HG03378 (cell line): ENCODE measurements at regions not wholly inside any gene's neighbourhood (a gene's known extent, or its start where the extent isn't known, plus 50 kb on each side); places are given as distances from the start of the nearest gene placed in this dataset.

Source experiments
- ATAC-seq: cut with Tn5 transposase; IDR thresholded peaks from one replicate; pipeline ENCODE4 v1.9.1; 2021; ENCODE audit warnings: mild to moderate bottlenecking, moderate library complexity; ENCODE audit not compliant: unreplicated experiment

GRCh38 chr21:38959692-38960061 lies 153.9 kb downstream of the ETS2 start:
- ATAC-seq, result no peak

- no peak for ATAC-seq
Measured at GRCh38 chr21:38958940-38959691, 153.4 kb downstream of the ETS2 start.

- no peak for ATAC-seq
Measured at GRCh38 chr21:38958323-38958705, 152.6 kb downstream of the ETS2 start.

- no peak for ATAC-seq
Measured at GRCh38 chr21:38957575-38958322, 152.0 kb downstream of the ETS2 start.

GRCh38 chr21:38956856-38957571 lies 151.3 kb downstream of the ETS2 start:
- no peak for ATAC-seq

GRCh38 chr21:38956521-38956855 lies 150.8 kb downstream of the ETS2 start:
- ATAC-seq, result no peak

- no peak for ATAC-seq
Measured at GRCh38 chr21:38956007-38956406, 150.3 kb downstream of the ETS2 start.

GRCh38 chr21:38955495-38955894 lies 149.8 kb downstream of the ETS2 start:
- no peak for ATAC-seq

- ATAC-seq, result no peak
Measured at GRCh38 chr21:38954588-38955004, 148.9 kb downstream of the ETS2 start.

GRCh38 chr21:38953516-38953915 lies 147.8 kb downstream of the ETS2 start:
- no peak for ATAC-seq

GRCh38 chr21:38952890-38953289 lies 147.2 kb downstream of the ETS2 start:
- no peak for ATAC-seq

- ATAC-seq, result no peak
Measured at GRCh38 chr21:38951095-38951730, 145.5 kb downstream of the ETS2 start.

- no peak for ATAC-seq
Measured at GRCh38 chr21:38950435-38951094, 144.8 kb downstream of the ETS2 start.

GRCh38 chr21:38949070-38949380 lies 143.3 kb downstream of the ETS2 start:
- ATAC-seq, result no peak

GRCh38 chr21:38948377-38949069 lies 142.8 kb downstream of the ETS2 start:
- ATAC-seq, result no peak

- ATAC-seq, result no peak
Measured at GRCh38 chr21:38945545-38946245, 140.0 kb downstream of the ETS2 start.

- ATAC-seq, result no peak
Measured at GRCh38 chr21:38944903-38945302, 139.2 kb downstream of the ETS2 start.

- no peak for ATAC-seq
Measured at GRCh38 chr21:38944402-38944801, 138.7 kb downstream of the ETS2 start.

GRCh38 chr21:38942748-38943211 lies 137.1 kb downstream of the ETS2 start:
- no peak for ATAC-seq

- ATAC-seq, result no peak
Measured at GRCh38 chr21:38938769-38939168, 133.0 kb downstream of the ETS2 start.
